ENCODE measurements at regions not wholly inside any gene's neighbourhood (a gene's known extent, or its start where the extent isn't known, plus 50 kb on each side); places are given as distances from the start of the nearest gene placed in this dataset.

GRCh38 chr4:131382839-131383238 is 1766.3 kb upstream of the PCDH10 start:
- Histone ChIP-seq H3K9ac (ENCODE audit: insufficient read length, low read depth) (no peak overlapping the region), H3K4me3 (ENCODE audit: insufficient read length, low read depth) (no peak overlapping the region), H3K36me3 (ENCODE audit: insufficient read depth, insufficient read length, low read length) (no peaks in the 10 kb centered on the region), H3K9me3 (ENCODE audit: insufficient read depth, low read length) (no peaks in the 10 kb centered on the region), H3K27me3 (ENCODE audit: insufficient read depth, insufficient read length) (no peaks in the 10 kb centered on the region), H3K4me1 (ENCODE audit: insufficient read depth, insufficient read length) (no peaks in the 10 kb centered on the region)
- no peak for TF ChIP-seq ZNF274 (IDR thresholded peaks at IDR 0.05; ENCODE audit: low read depth, low read length)
- TF ChIP-seq SUZ12 (IDR thresholded peaks at IDR 0.05; ENCODE audit: extremely low read depth, insufficient read depth, insufficient read length), result no peak
- DNase-seq (ENCODE audit: low read depth, low spot score), result no peak

GRCh38 chr4:131388277-131388676 is 1760.8 kb upstream of the PCDH10 start:
- Histone ChIP-seq H3K27me3 (ENCODE audit: insufficient read depth, insufficient read length) (no peaks in the 10 kb centered on the region), H3K4me3 (ENCODE audit: insufficient read length, low read depth) (no peak overlapping the region), H3K9ac (ENCODE audit: insufficient read length, low read depth) (no peak overlapping the region), H3K9me3 (ENCODE audit: insufficient read depth, low read length) (no peaks in the 10 kb centered on the region), H3K4me1 (ENCODE audit: insufficient read depth, insufficient read length) (no peaks in the 10 kb centered on the region), H3K36me3 (ENCODE audit: insufficient read depth, insufficient read length, low read length) (no peaks in the 10 kb centered on the region)
- DNase-seq (ENCODE audit: low read depth, low spot score), result no peak
- TF ChIP-seq ZNF274 (IDR thresholded peaks at IDR 0.05; ENCODE audit: low read depth, low read length) (no peak), YY1 (IDR thresholded peaks at IDR 0.05; ENCODE audit: insufficient read depth, insufficient read length) (no peak), SUZ12 (IDR thresholded peaks at IDR 0.05; ENCODE audit: extremely low read depth, insufficient read depth, insufficient read length) (no peak)

DNA sequence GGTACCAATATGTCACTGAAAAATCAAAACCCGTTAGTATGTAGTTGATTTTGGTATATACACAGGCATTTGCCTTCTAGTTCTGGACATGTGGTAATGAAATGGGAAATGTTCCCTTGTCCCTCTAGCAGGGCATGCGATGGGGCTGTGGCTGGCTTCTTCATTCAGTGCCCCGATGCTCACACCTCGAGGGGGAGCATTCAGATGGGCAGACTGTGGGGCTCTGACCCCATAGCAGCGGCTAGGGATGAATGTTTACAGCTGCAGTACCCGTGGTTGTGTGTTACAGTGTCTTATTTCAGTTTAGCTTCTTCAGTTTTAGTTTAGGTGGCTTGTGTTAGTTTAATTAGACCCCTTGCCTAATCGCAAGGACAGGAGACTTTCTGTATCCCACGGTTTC is 1741.0 kb upstream of the PCDH10 start:
- TF ChIP-seq YY1 (IDR thresholded peaks at IDR 0.05; ENCODE audit: insufficient read depth, insufficient read length) (no peak), SUZ12 (IDR thresholded peaks at IDR 0.05; ENCODE audit: extremely low read depth, insufficient read depth, insufficient read length) (no peak), ZNF274 (IDR thresholded peaks at IDR 0.05; ENCODE audit: low read depth, low read length) (no peak)
- DNase-seq (ENCODE audit: low read depth, low spot score), result no peak
- Histone ChIP-seq H3K9me3 (ENCODE audit: insufficient read depth, low read length) (peaks cover 6% of the 10 kb centered on the region; the same call in 1 of the 2 replicates), H3K27me3 (ENCODE audit: insufficient read depth, insufficient read length) (no peaks in the 10 kb centered on the region), H3K36me3 (ENCODE audit: insufficient read depth, insufficient read length, low read length) (no peaks in the 10 kb centered on the region), H3K9ac (ENCODE audit: insufficient read length, low read depth) (no peak overlapping the region), H3K4me3 (ENCODE audit: insufficient read length, low read depth) (no peak overlapping the region), H3K4me1 (ENCODE audit: insufficient read depth, insufficient read length) (no peaks in the 10 kb centered on the region)

DNA sequence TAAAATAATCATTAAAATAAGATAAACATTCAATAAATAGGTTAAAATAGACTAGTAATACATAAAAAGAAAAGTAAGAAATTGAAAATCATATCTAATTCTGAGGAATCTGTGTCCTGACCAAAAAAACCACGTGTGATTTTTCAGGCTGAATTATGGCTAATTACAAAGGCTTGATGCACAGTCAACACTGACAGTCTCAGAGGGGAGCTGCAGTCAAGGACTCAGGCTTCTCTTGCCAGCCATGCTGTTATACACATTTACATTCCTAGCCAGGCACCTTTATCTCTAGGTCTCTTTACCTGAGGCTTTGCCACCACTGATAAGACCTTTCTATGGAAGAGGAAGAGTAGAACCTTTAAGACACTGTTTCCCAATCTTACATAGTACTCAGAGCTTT is 1737.7 kb upstream of the PCDH10 start:
- H3K36me3 ChIP-seq (ENCODE audit: insufficient read depth, insufficient read length, low read length), result no peaks in the 10 kb centered on the region
- TF ChIP-seq YY1 (IDR thresholded peaks at IDR 0.05; ENCODE audit: insufficient read depth, insufficient read length) (no peak), SUZ12 (IDR thresholded peaks at IDR 0.05; ENCODE audit: extremely low read depth, insufficient read depth, insufficient read length) (no peak), ZNF274 (IDR thresholded peaks at IDR 0.05; ENCODE audit: low read depth, low read length) (no peak)
- no peaks in the 10 kb centered on the region for H3K4me1 ChIP-seq (ENCODE audit: insufficient read depth, insufficient read length)
- no peak overlapping the region for H3K4me3 ChIP-seq (ENCODE audit: insufficient read length, low read depth)
- no peak overlapping the region for H3K9ac ChIP-seq (ENCODE audit: insufficient read length, low read depth)
- peaks cover 6% of the 10 kb centered on the region; the same call in 1 of the 2 replicates for H3K9me3 ChIP-seq (ENCODE audit: insufficient read depth, low read length)
- no peaks in the 10 kb centered on the region for H3K27me3 ChIP-seq (ENCODE audit: insufficient read depth, insufficient read length)
- DNase-seq (ENCODE audit: low read depth, low spot score), result no peak

DNA sequence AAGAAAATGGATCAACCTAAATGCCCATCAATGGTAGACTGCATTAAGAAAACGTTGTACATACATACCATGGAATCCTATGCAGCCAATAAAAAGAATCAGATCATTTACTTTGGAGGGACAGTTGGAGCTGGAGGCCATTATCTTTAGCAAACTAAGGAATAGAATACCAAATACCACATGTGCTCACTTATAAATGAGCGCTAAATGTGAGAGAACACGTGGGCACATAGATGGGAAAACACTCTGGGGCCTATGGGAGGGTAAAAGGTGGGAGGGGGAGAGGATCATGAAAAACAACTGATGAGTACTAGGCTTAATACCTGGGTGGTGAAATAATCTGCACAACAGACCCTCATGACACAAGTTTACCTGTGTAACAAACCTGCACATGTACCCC is 1729.9 kb upstream of the PCDH10 start:
- H3K27me3 ChIP-seq (ENCODE audit: insufficient read depth, insufficient read length), result no peaks in the 10 kb centered on the region
- no peaks in the 10 kb centered on the region for H3K9me3 ChIP-seq (ENCODE audit: insufficient read depth, low read length)
- H3K36me3 ChIP-seq (ENCODE audit: insufficient read depth, insufficient read length, low read length), result no peaks in the 10 kb centered on the region
- no peak for TF ChIP-seq SUZ12 (IDR thresholded peaks at IDR 0.05; ENCODE audit: extremely low read depth, insufficient read depth, insufficient read length)
- no peak overlapping the region for H3K4me3 ChIP-seq (ENCODE audit: insufficient read length, low read depth)
- H3K9ac ChIP-seq (ENCODE audit: insufficient read length, low read depth), result no peak overlapping the region
- no peaks in the 10 kb centered on the region for H3K4me1 ChIP-seq (ENCODE audit: insufficient read depth, insufficient read length)
- no peak for DNase-seq (ENCODE audit: low read depth, low spot score)

DNA sequence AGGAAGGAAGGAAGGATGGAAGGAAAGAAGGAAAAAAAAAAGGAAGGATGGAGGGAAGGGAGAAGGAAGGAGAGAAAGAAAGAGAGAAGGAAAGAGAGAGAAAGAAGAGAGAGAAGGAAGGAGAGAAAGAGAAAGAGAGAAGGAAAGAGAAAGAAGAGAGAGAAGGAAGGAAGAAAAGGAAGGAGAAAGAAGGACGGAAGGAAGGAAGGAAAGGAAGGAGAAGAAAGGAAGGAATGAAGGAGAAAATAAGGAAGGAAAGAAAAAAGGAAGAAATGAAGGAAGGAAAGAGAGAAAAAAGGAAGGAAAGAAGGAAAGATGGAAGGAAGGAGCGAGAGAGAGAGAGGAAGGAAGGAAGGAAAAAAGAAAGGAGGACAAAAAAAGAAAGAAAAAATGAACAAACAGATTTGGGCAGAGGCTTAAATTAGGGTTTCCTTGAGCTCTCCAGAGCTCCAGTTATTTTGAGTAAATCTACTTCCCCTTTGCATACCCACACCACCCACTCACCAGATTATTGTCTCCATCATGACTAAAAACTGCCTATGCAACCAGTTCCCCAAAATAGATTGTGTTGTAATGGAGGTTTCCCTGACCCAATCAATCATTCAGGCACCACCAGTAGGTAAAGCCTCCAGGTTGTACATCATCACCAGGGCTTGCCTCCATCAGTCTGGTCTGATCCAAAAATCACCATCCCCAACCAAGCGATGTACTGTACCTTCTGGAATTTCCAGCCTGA is 1722.9 kb upstream of the PCDH10 start:
- TF ChIP-seq ZNF274 (IDR thresholded peaks at IDR 0.05; ENCODE audit: low read depth, low read length) (no peak), YY1 (IDR thresholded peaks at IDR 0.05; ENCODE audit: insufficient read depth, insufficient read length) (no peak), SUZ12 (IDR thresholded peaks at IDR 0.05; ENCODE audit: extremely low read depth, insufficient read depth, insufficient read length) (no peak)

GRCh38 chr4:131427000-131427399 is 1722.1 kb upstream of the PCDH10 start:
- peak; percentile 1 for DNase-seq (ENCODE audit: low read depth, low spot score)
- H3K27me3 ChIP-seq (ENCODE audit: insufficient read depth, insufficient read length), result no peaks in the 10 kb centered on the region
- H3K4me1 ChIP-seq (ENCODE audit: insufficient read depth, insufficient read length), result no peaks in the 10 kb centered on the region
- no peaks in the 10 kb centered on the region for H3K9me3 ChIP-seq (ENCODE audit: insufficient read depth, low read length)
- H3K9ac ChIP-seq (ENCODE audit: insufficient read length, low read depth), result no peak overlapping the region
- TF ChIP-seq YY1 (IDR thresholded peaks at IDR 0.05; ENCODE audit: insufficient read depth, insufficient read length) (no peak), SUZ12 (IDR thresholded peaks at IDR 0.05; ENCODE audit: extremely low read depth, insufficient read depth, insufficient read length) (no peak), ZNF274 (IDR thresholded peaks at IDR 0.05; ENCODE audit: low read depth, low read length) (no peak)
- H3K4me3 ChIP-seq (ENCODE audit: insufficient read length, low read depth), result no peak overlapping the region
- H3K36me3 ChIP-seq (ENCODE audit: insufficient read depth, insufficient read length, low read length), result no peaks in the 10 kb centered on the region

More for the DNA sequence above, 1722.9 kb upstream of the PCDH10 start:
- no peak for DNase-seq (ENCODE audit: low read depth, low spot score)
- no peaks in the 10 kb centered on the region for H3K36me3 ChIP-seq (ENCODE audit: insufficient read depth, insufficient read length, low read length)
- H3K27me3 ChIP-seq (ENCODE audit: insufficient read depth, insufficient read length), result no peaks in the 10 kb centered on the region
- no peak overlapping the region for H3K4me3 ChIP-seq (ENCODE audit: insufficient read length, low read depth)
- no peaks in the 10 kb centered on the region for H3K9me3 ChIP-seq (ENCODE audit: insufficient read depth, low read length)
- no peaks in the 10 kb centered on the region for H3K4me1 ChIP-seq (ENCODE audit: insufficient read depth, insufficient read length)
- no peak overlapping the region for H3K9ac ChIP-seq (ENCODE audit: insufficient read length, low read depth)
